ENCODE measurements at regions not wholly inside any gene's neighbourhood (a gene's known extent, or its start where the extent isn't known, plus 50 kb on each side); places are given as distances from the start of the nearest gene placed in this dataset.
A peak's percentile ranks its signal among the peaks of the same experiment; 100 is the strongest.

DNA sequence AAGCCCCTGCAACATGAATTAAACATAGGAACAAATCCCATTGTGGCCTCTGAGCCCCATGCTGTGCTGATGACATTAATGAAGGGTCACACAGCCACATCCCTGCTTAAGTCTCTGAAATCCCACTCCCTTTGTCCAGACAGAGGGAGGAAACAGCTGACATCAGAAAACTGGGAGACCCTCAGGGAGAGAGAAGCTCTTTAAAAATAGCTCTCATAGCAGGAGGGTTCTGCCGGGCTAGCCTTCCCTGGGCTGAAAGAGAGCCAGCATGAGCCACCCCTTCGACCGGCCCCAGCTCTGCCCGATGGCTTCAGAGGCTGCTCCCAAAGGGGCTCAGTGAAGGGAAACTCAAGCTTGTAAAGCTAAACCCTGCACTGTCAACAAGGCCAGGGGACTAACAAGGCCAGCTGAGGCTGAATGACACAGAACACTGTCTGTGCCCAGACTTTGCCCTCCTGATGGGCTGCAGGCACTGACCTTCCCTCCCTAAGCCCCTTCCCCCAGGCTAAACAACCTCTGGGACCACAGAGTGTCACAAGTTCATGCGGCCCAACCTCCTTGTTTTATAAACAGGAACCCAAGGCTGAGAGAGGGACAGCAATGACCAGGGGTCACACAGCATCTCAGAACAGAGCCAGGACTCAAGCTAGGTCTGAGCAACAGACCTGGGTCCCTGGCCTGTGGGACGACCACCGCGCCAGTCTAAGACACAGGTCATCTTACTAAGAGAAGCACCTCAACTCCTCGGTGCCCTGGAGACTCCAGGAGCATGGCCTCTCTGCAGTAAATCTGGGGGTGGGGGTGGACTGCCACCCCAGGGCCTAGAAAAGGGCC, 163.8 kb downstream of the CHST1 start:
- Mint-ChIP-seq H3K4me1 (peaks cover 45% of the 10 kb centered on the region), H3K27ac (peak overlapping the region; percentile 89 to 94 (median 91)), H3K27me3 (ENCODE audit: low read depth) (peaks cover 6% of the 10 kb centered on the region), H3K4me3 (peak overlapping the region in 2 of 3 experiments; percentile 13 to 25), H3K36me3 (ENCODE audit: low read depth) (no peaks in the 10 kb centered on the region), H3K9me3 (peaks cover 16% of the 10 kb centered on the region)
- TF ChIP-seq CTCF (IDR thresholded peaks at IDR 0.05; ENCODE audit: unreplicated experiment in 3 of 3), result no peak

DNA sequence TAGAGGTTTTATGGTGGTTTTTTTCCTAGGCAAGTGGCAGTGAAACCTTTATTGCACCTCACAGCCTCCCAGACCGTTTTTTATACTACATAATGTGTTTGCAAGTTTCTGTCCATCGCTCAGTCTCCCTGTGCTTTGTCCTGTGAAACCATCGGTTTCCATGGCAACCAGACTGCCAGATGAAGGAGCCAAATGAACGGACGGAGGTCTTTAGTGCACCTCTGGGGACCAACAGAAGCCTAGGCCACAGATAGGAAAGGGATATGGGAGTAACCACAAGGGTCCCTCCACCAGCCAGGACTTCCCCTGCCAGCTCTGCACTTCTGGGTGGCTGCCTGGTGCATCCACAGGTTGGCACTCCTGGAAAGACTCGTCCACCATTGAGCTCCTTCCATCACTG, 165.0 kb downstream of the CHST1 start:
- no peaks in the 10 kb centered on the region for H3K36me3 Mint-ChIP-seq (ENCODE audit: low read depth)
- peaks cover 45% of the 10 kb centered on the region for H3K4me1 Mint-ChIP-seq

GRCh38 chr11:45494738-45495137, 170.7 kb downstream of the CHST1 start:
- Mint-ChIP-seq H3K9me3 (peaks cover 12% of the 10 kb centered on the region), H3K27ac (peak overlapping the region in 1 of 3 experiments; percentile 12), H3K36me3 (ENCODE audit: low read depth) (no peaks in the 10 kb centered on the region), H3K4me3 (no peak overlapping the region), H3K27me3 (ENCODE audit: low read depth) (no peaks in the 10 kb centered on the region), H3K4me1 (peaks cover 34% of the 10 kb centered on the region)
- no peak for TF ChIP-seq CTCF (IDR thresholded peaks at IDR 0.05; ENCODE audit: unreplicated experiment in 3 of 3)

More for the DNA sequence above, 165.0 kb downstream of the CHST1 start:
- TF ChIP-seq CTCF (IDR thresholded peaks at IDR 0.05; ENCODE audit: unreplicated experiment in 3 of 3), result no peak
- H3K27ac Mint-ChIP-seq, result peak overlapping the region; percentile 8 to 94 (median 77)
- H3K27me3 Mint-ChIP-seq (ENCODE audit: low read depth), result peaks cover 5% of the 10 kb centered on the region
- H3K4me3 Mint-ChIP-seq, result no peak overlapping the region
- H3K9me3 Mint-ChIP-seq, result peaks cover 14% of the 10 kb centered on the region

DNA sequence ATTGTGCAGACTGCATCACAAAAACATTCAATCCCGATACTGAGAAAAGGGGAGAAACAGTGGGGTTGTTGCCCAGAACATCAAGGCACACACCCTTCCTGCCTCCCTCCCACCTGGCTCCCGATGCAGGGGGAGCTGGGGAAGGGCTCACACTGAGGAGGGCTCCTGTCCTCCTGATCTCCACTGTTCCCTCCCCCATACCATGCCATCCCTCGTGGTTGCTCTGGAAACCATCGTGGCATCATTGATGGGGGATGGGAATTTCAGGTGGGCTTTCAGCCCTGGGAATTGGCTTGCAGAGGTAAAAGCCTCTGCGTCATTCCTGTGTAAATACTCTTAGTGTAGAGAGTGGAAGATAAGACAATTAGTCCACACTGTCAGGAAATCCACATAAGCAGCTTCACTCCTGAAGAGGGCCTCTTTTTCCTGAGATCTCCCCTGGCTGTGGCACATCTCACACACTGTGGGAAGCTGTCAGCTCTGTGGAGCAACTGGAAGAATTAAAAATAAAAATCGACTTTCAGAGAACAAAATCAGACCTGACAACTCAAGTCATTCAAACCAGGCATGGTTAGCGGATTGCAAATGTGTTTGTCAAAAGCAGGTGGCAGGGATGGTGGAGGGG, 176.0 kb downstream of the CHST1 start:
- no peak overlapping the region for H3K4me3 Mint-ChIP-seq
- no peak overlapping the region for H3K27ac Mint-ChIP-seq
- TF ChIP-seq CTCF (IDR thresholded peaks at IDR 0.05; ENCODE audit: unreplicated experiment in 3 of 3), result no peak
- H3K27me3 Mint-ChIP-seq (ENCODE audit: low read depth), result peaks cover 13% of the 10 kb centered on the region
- H3K9me3 Mint-ChIP-seq, result peaks cover 2% of the 10 kb centered on the region
- peaks cover 18% of the 10 kb centered on the region for H3K4me1 Mint-ChIP-seq
- H3K36me3 Mint-ChIP-seq (ENCODE audit: low read depth), result no peaks in the 10 kb centered on the region

GRCh38 chr11:45486461-45486860, 179.0 kb downstream of the CHST1 start:
- Mint-ChIP-seq H3K4me3 (no peak overlapping the region), H3K27ac (no peak overlapping the region), H3K4me1 (peaks cover 13% of the 10 kb centered on the region), H3K27me3 (ENCODE audit: low read depth) (peaks cover 29% of the 10 kb centered on the region), H3K36me3 (ENCODE audit: low read depth) (no peaks in the 10 kb centered on the region), H3K9me3 (peaks cover 2% of the 10 kb centered on the region)
- no peak for TF ChIP-seq CTCF (IDR thresholded peaks at IDR 0.05; ENCODE audit: unreplicated experiment in 3 of 3)
